WTC11 (cell line): ENCODE measurements at regions not wholly inside any gene's neighbourhood (a gene's known extent, or its start where the extent isn't known, plus 50 kb on each side); places are given as distances from the start of the nearest gene placed in this dataset.

Experiments
- ETV6 ChIP-seq: sonication (generic); formaldehyde crosslinking; IDR thresholded peaks from 2 replicates; pipeline ENCODE4 v1.8.1; 2022; ENCODE audit warnings: mild to moderate bottlenecking, missing genetic modification reagents
- NR3C1 ChIP-seq: sonication (generic); formaldehyde crosslinking; conservative IDR thresholded peaks from 2 replicates; pipeline ENCODE4 v1.8.1; 2023; ENCODE audit warnings: low read depth, mild to moderate bottlenecking, missing genetic modification reagents

DNA sequence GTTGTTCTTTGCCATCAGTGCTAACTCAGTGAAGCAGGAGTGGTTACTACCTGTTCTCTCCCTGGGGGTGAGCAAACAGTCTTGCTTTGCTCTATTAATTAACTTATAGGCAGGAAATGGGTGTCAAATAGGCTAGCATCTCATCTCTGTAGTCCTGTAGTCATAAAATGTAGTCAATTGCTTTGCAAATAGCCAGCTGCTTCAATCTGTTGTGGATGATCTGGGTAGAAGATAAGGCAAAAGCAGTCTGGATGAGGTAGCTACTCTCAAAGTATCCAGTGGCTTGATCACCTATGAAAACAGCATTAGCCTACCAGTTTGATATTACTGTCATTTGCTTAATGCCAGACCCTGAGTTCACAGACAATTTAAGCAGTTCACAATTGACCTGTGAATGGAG, 369.0 kb upstream of the TMTC1 start:
- TF ChIP-seq ETV6 (CRISPR knock-in tag) (no peak), NR3C1 (CRISPR knock-in tag) (no peak)
